ENCODE measurements at regions not wholly inside any gene's neighbourhood (a gene's known extent, or its start where the extent isn't known, plus 50 kb on each side); places are given as distances from the start of the nearest gene placed in this dataset.

GRCh38 chr6:4338884-4339283 lies 203.5 kb upstream of the ECI2 start:
- TF ChIP-seq CTCF (IDR thresholded peaks at IDR 0.05), result no peak
- no peak for TF ChIP-seq POLR2AphosphoS5 (IDR thresholded peaks at IDR 0.05)
- no peak for TF ChIP-seq POLR2A (IDR thresholded peaks at IDR 0.05; ENCODE audit: low read depth)
- no peak for TF ChIP-seq EP300 (IDR thresholded peaks at IDR 0.05)
